ENCODE measurements at regions not wholly inside any gene's neighbourhood (a gene's known extent, or its start where the extent isn't known, plus 50 kb on each side); places are given as distances from the start of the nearest gene placed in this dataset.

DNA sequence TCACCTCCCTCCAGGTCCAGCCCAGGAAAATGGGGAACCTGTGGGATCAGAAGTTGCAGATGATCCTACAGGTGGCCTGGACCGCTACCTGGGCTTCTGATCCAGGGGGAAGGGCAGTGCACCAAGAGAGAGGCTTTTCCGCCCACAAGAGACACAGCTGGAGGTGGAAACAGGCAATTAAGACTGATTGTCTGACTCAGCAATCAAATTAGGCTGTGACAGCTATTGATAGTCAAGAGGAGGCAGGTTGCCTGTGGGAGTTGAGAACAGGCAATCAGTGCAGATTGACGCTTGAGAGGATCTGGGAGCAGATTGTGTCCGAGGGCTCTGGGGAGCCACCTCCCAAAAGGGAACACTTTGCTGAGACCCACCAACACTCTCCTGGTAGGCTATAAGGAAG is 71.1 kb upstream of the SLC44A1 start:
- in situ Hi-C loops (cut with MboI; ENCODE audit: low pct_ligation_motif_present in 1 of 4, low pct_unique_long_range_greater_than_20kb in 1 of 4, low sequenced_read_pairs in 3 of 4), result no loop called here
- Histone ChIP-seq H3K4me1 (no peaks in the 10 kb centered on the region), H3K36me3 (no peaks in the 10 kb centered on the region), H3K9me3 (no peaks in the 10 kb centered on the region), H3K27me3 (no peaks in the 10 kb centered on the region), H3K27ac (no peak overlapping the region), H3K4me3 (no peak overlapping the region)
- TF ChIP-seq, protein P1, sequence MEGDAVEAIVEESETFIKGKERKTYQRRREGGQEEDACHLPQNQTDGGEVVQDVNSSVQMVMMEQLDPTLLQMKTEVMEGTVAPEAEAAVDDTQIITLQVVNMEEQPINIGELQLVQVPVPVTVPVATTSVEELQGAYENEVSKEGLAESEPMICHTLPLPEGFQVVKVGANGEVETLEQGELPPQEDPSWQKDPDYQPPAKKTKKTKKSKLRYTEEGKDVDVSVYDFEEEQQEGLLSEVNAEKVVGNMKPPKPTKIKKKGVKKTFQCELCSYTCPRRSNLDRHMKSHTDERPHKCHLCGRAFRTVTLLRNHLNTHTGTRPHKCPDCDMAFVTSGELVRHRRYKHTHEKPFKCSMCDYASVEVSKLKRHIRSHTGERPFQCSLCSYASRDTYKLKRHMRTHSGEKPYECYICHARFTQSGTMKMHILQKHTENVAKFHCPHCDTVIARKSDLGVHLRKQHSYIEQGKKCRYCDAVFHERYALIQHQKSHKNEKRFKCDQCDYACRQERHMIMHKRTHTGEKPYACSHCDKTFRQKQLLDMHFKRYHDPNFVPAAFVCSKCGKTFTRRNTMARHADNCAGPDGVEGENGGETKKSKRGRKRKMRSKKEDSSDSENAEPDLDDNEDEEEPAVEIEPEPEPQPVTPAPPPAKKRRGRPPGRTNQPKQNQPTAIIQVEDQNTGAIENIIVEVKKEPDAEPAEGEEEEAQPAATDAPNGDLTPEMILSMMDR (IDR thresholded peaks at IDR 0.05), result no peak
- no peak for TF ChIP-seq EP300 (IDR thresholded peaks at IDR 0.05; ENCODE audit: low read depth)
- no peak for TF ChIP-seq POLR2AphosphoS5 (IDR thresholded peaks at IDR 0.05)
- TF ChIP-seq POLR2A (IDR thresholded peaks at IDR 0.05), result no peak
- no peak for DNase-seq
- intact Hi-C loops (cut with DNase I; ENCODE audit: low total_unique reads), result no loop called here
- WGBS, 2 donors (ENCODE audit: low coverage in 1 of 2), result 83% methylated on average over 4 of the region's 4 CpGs; no CpG with 5 or more reads in 1 of the 2 donors

DNA sequence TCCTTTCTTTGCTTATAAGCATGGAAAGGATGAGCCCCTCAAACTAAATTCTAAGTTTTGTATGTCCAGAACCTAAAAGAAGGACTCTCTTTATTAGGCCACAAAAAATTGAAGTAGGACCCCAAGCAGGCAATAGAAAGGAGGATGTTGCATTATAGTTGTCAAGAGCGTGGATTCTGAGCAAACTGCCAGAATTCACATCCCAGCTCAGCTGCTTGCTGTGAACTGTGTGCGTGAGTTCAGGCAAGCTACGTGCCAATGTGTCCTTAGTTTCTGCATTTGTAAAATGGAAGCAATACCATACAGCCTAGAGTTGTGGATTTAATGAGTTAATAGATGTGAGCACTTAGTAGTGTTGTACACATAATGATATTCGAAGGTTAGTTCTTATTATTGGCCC is 70.6 kb upstream of the SLC44A1 start:
- no peak for DNase-seq

DNA sequence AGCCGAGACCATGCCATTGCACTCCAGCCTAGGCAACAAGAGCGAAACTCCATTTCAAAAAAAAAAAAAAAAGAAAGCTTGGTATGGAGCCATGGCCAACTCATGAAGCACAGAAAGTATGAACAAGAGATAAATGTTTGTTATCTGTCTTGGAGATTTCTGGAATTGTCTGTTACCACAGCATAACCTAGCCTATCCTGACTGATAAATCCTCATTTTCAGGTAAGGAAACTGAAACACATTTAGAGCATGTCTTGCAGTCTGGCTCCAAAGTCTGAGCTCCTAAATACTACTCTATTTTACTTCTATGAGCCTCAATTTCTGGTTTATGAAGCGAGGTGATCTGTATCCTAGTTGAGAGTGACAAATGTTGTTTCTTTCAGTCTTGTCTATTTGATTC is 68.3 kb upstream of the SLC44A1 start:
- no peaks in the 10 kb centered on the region for H3K36me3 ChIP-seq
- 95 to 100% methylated on average over 1 to 3 of the region's 3 CpGs for WGBS, 2 donors (ENCODE audit: low coverage in 1 of 2)
- H3K4me1 ChIP-seq, result no peaks in the 10 kb centered on the region
- no peak overlapping the region for H3K4me3 ChIP-seq
- DNase-seq, result no peak
- H3K27ac ChIP-seq, result no peak overlapping the region
- intact Hi-C loops (cut with DNase I; ENCODE audit: low total_unique reads), result no loop called here
- TF ChIP-seq EP300 (IDR thresholded peaks at IDR 0.05; ENCODE audit: low read depth) (no peak), POLR2AphosphoS5 (IDR thresholded peaks at IDR 0.05) (no peak), POLR2A (IDR thresholded peaks at IDR 0.05) (no peak)
- TF ChIP-seq, protein P1 (IDR thresholded peaks at IDR 0.05), result no peak
- in situ Hi-C loops (cut with MboI; ENCODE audit: low pct_ligation_motif_present in 1 of 4, low pct_unique_long_range_greater_than_20kb in 1 of 4, low sequenced_read_pairs in 3 of 4), result no loop called here
- H3K27me3 ChIP-seq, result no peaks in the 10 kb centered on the region
- no peaks in the 10 kb centered on the region for H3K9me3 ChIP-seq

More for the DNA sequence above, 70.6 kb upstream of the SLC44A1 start:
- no peaks in the 10 kb centered on the region for H3K9me3 ChIP-seq
- H3K4me3 ChIP-seq, result no peak overlapping the region
- no peaks in the 10 kb centered on the region for H3K27me3 ChIP-seq
- no peak overlapping the region for H3K27ac ChIP-seq
- intact Hi-C loops (cut with DNase I; ENCODE audit: low total_unique reads), result no loop called here
- TF ChIP-seq, protein P1 (IDR thresholded peaks at IDR 0.05), result no peak
- no peak for TF ChIP-seq POLR2A (IDR thresholded peaks at IDR 0.05)
- no peak for TF ChIP-seq EP300 (IDR thresholded peaks at IDR 0.05; ENCODE audit: low read depth)
- TF ChIP-seq POLR2AphosphoS5 (IDR thresholded peaks at IDR 0.05), result no peak
- no peaks in the 10 kb centered on the region for H3K36me3 ChIP-seq
- WGBS, 2 donors (ENCODE audit: low coverage in 1 of 2), result 83 to 87% methylated on average over 1 to 4 of the region's 4 CpGs
- in situ Hi-C loops (cut with MboI; ENCODE audit: low pct_ligation_motif_present in 1 of 4, low pct_unique_long_range_greater_than_20kb in 1 of 4, low sequenced_read_pairs in 3 of 4), result no loop called here
- no peaks in the 10 kb centered on the region for H3K4me1 ChIP-seq

DNA sequence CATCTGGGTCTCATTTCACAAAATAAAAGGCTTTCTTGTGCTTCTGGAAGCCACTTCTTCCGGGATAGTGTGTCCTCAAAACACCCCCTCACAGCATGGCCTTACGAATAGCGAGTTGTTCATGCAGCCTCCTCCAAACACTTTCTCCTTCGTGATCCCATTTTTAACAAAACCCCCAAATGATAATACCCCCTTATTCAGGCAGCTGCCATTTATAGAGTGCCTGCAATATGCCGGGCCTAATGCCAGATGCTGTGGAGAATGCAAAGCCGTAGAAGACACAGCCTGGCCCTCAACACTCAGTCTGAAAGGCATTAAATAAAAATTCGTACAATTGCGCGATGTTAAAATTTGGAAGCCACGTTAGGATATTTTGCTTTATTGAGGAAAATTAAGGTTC is 66.4 kb upstream of the SLC44A1 start:
- WGBS, 2 donors (ENCODE audit: low coverage in 1 of 2), result 77 to 93% methylated on average over 9 to 10 of the region's 10 CpGs
- Histone ChIP-seq H3K4me3 (no peak overlapping the region), H3K4me1 (no peaks in the 10 kb centered on the region), H3K27ac (no peak overlapping the region), H3K27me3 (no peaks in the 10 kb centered on the region), H3K36me3 (no peaks in the 10 kb centered on the region), H3K9me3 (no peaks in the 10 kb centered on the region)
- intact Hi-C loops (cut with DNase I; ENCODE audit: low total_unique reads), result no loop called here
- no peak for DNase-seq
- in situ Hi-C loops (cut with MboI; ENCODE audit: low pct_ligation_motif_present in 1 of 4, low pct_unique_long_range_greater_than_20kb in 1 of 4, low sequenced_read_pairs in 3 of 4), result no loop called here
- TF ChIP-seq POLR2A (IDR thresholded peaks at IDR 0.05), result no peak
- TF ChIP-seq, protein P1 (IDR thresholded peaks at IDR 0.05), result no peak
- no peak for TF ChIP-seq POLR2AphosphoS5 (IDR thresholded peaks at IDR 0.05)
- TF ChIP-seq EP300 (IDR thresholded peaks at IDR 0.05; ENCODE audit: low read depth), result no peak
